ENCODE measurements at regions not wholly inside any gene's neighbourhood (a gene's known extent, or its start where the extent isn't known, plus 50 kb on each side); places are given as distances from the start of the nearest gene placed in this dataset.

GRCh38 chr9:75282047-75282446, 193.7 kb downstream of the OSTF1 start:
- Histone ChIP-seq H2AFZ (replicated peaks; ENCODE audit: low read length, poor library complexity) (no peak overlapping the region), H2BK5ac (ENCODE audit: low read depth, low read length, poor library complexity, severe bottlenecking) (no peak overlapping the region), H3K9me3 (ENCODE audit: control insufficient read depth, insufficient read depth, low read length) (no peaks in the 10 kb centered on the region), H3K79me1 (ENCODE audit: low read depth in 1 of 2, low read length in 2 of 2) (no peaks in the 10 kb centered on the region), H3K9ac (ENCODE audit: low read depth, low read length) (no peak overlapping the region), H2AK5ac (ENCODE audit: low read depth, low read length) (no peak overlapping the region), H2BK120ac (ENCODE audit: low read depth, low read length) (no peak overlapping the region), H3K18ac (ENCODE audit: low read depth, low read length) (no peak overlapping the region), H3K27ac (ENCODE audit: insufficient read depth, low read length) (no peak overlapping the region), H3K27me3 (ENCODE audit: control insufficient read depth, insufficient read depth, low read length) (no peaks in the 10 kb centered on the region), H3K9me1 (ENCODE audit: insufficient read depth, low read length) (no peaks in the 10 kb centered on the region), H4K91ac (ENCODE audit: insufficient read depth, low read depth, low read length) (no peak overlapping the region), H4K20me1 (ENCODE audit: insufficient read depth, low read length) (no peaks in the 10 kb centered on the region), H2BK15ac (ENCODE audit: low read depth, low read length) (no peak overlapping the region), H4K5ac (ENCODE audit: low read depth, low read length) (no peak overlapping the region), H3K4me3 (ENCODE audit: insufficient read depth, low read depth, low read length) (no peak overlapping the region), H4K8ac (ENCODE audit: low read depth in 2 of 2, low read length in 2 of 2) (no peak overlapping the region), H2BK20ac (ENCODE audit: low read depth, low read length) (no peak overlapping the region), H3K36me3 (ENCODE audit: control insufficient read depth, insufficient read depth, low read length) (no peaks in the 10 kb centered on the region), H3K56ac (ENCODE audit: extremely low read depth, insufficient read depth, low read length) (no peak overlapping the region), H3K4me2 (ENCODE audit: low read depth, low read length) (no peak overlapping the region), H2AK9ac (replicated peaks; ENCODE audit: low read depth, low read length, poor library complexity) (no peak overlapping the region), H3K4ac (ENCODE audit: low read depth, low read length) (no peak overlapping the region), H3K4me1 (ENCODE audit: control insufficient read depth, insufficient read depth, low read length) (no peaks in the 10 kb centered on the region), H3K23ac (ENCODE audit: low read depth, low read length) (no peak overlapping the region), H3K14ac (replicated peaks; ENCODE audit: low read depth, low read length) (no peak overlapping the region)
- CTCF ChIA-PET: no interaction called here
- ATAC-seq (ENCODE audit: low read depth): no peak
- DNase-seq: no peak
- BruUV-seq (replicated peaks): no TSS peak
- WGBS, 2 experiments (ENCODE audit: extremely low coverage in 2 of 2, insufficient read length in 1 of 2): no CpG with 5 or more reads among the region's 1 CpG
- POLR2A ChIA-PET (ENCODE audit: unreplicated experiment): no interaction called here
- TF ChIP-seq MAFK (IDR thresholded peaks at IDR 0.05; ENCODE audit: low read depth, low read length) (peak; percentile 38; the same call in 1 of the 2 replicates), MAZ (IDR thresholded peaks at IDR 0.05; ENCODE audit: borderline replicate concordance, low read depth, low read length) (no peak)
- intact Hi-C loops (cut with micrococcal nuclease): no loop called here
- dilution Hi-C loops (cut with HindIII; ENCODE audit: low sequenced_read_pairs, unreplicated experiment): no loop called here
- in situ Hi-C loops (cut with MboI; ENCODE audit: low sequenced_read_pairs): no loop called here
